Kidney (tissue), 13 donors: ENCODE measurements at regions not wholly inside any gene's neighbourhood (a gene's known extent, or its start where the extent isn't known, plus 50 kb on each side); places are given as distances from the start of the nearest gene placed in this dataset.
A peak's percentile ranks its signal among the peaks of the same experiment; 100 is the strongest.

Experiments
- DNase-seq, 5 donors: peaks; one replicate each; pipeline ENCODE4 v3.0.0-alpha.2; 2013 to 2020
- FAIRE-seq: peaks from 2 replicates; lab custom pipeline; 2012; peaks lifted over from hg19 to GRCh38; lab: Jason Lieb, UNC
- H3K27ac ChIP-seq, 2 donors: one replicate each; pipeline ENCODE4 v1.7.0; 2013; ENCODE audit warnings: low read depth in 2 of 2, low read length in 2 of 2, inconsistent platforms in 1 of 2
- H3K27me3 ChIP-seq: one replicate; pipeline ENCODE4 v1.7.1; 2013; ENCODE audit warnings: low read length, inconsistent platforms; ENCODE audit not compliant: control insufficient read depth, insufficient read depth
- H3K36me3 ChIP-seq, 3 donors: one replicate each; pipeline versions ENCODE4 v1.7.0 to v1.7.1; 2013; ENCODE audit warnings: low read length in 3 of 3, control low read depth in 1 of 3, inconsistent platforms in 1 of 3; ENCODE audit not compliant: insufficient read depth in 3 of 3, control insufficient read depth in 2 of 3
- H3K4me1 ChIP-seq, 3 donors: one replicate each; pipeline versions ENCODE4 v1.7.0 to v1.7.1; 2013; ENCODE audit warnings: low read length in 3 of 3, inconsistent platforms in 1 of 3, low read depth in 1 of 3; ENCODE audit not compliant: control insufficient read depth in 2 of 3, insufficient read depth in 2 of 3
- H3K4me3 ChIP-seq, 3 donors: one replicate each; pipeline versions ENCODE4 v1.7.0 to v1.8.1; 2013; ENCODE audit warnings: low read length in 3 of 3, control low read depth in 1 of 3, inconsistent platforms in 1 of 3
- H3K9ac ChIP-seq, 3 donors: one replicate each; pipeline versions ENCODE4 v1.7.0 to v1.7.1; 2013; ENCODE audit warnings: low read length in 3 of 3, control low read depth in 1 of 3, inconsistent platforms in 1 of 3
- H3K9me3 ChIP-seq, 3 donors: one replicate each; pipeline versions ENCODE4 v1.7.0 to v1.7.1; 2013; ENCODE audit warnings: low read length in 3 of 3, control low read depth in 1 of 3, inconsistent platforms in 1 of 3; ENCODE audit not compliant: control insufficient read depth in 2 of 3, insufficient read depth in 1 of 3
- CTCF ChIP-seq: IDR thresholded peaks from 3 replicates; pipeline ENCODE4 v1.5.1; 2012; ENCODE audit warnings: mild to moderate bottlenecking, moderate library complexity, borderline replicate concordance; ENCODE audit not compliant: insufficient read depth; ENCODE audit errors: extremely low read depth
- intact Hi-C: fragments of 100-400 bp; cut with DNase I; formaldehyde crosslinking; loops from one replicate; pipeline ENCODE4 v1.11.1; 2022
- donor health status: control.
- donor health status: control.
- donor health status: control.
- donor health status: control.
- donor health status: control.
- donor health status: DM: yes; HTN: yes; CAD: no.
- donor health status: Normal renal cell carcinoma (clear cell type).

GRCh38 chr5:60285910-60286309 lies 392.4 kb upstream of the PDE4D start:
- H3K27ac ChIP-seq: peak overlapping the region in 1 of 2 donors; percentile 71
- H3K4me3 ChIP-seq: peak overlapping the region in 2 of 3 donors; percentile 10 to 39
- H3K4me1 ChIP-seq: no peaks in the 10 kb centered on the region
- H3K27me3 ChIP-seq: no peaks in the 10 kb centered on the region
- intact Hi-C loops: no loop called here
- DNase-seq: no peak
- FAIRE-seq: no peak
- no peaks in the 10 kb centered on the region for H3K9me3 ChIP-seq
- no peaks in the 10 kb centered on the region for H3K36me3 ChIP-seq
- peak overlapping the region in 1 of 3 donors; percentile 39 for H3K9ac ChIP-seq
- no peak for TF ChIP-seq CTCF

- no peak for TF ChIP-seq CTCF
- DNase-seq (no peak), FAIRE-seq (no peak)
- H3K36me3 ChIP-seq: no peaks in the 10 kb centered on the region
- H3K4me3 ChIP-seq: no peak overlapping the region
- H3K4me1 ChIP-seq: no peaks in the 10 kb centered on the region
- intact Hi-C loops: no loop called here
- no peaks in the 10 kb centered on the region for H3K9me3 ChIP-seq
- no peak overlapping the region for H3K9ac ChIP-seq
- no peaks in the 10 kb centered on the region for H3K27me3 ChIP-seq
- peak overlapping the region in 1 of 2 donors; percentile 5 for H3K27ac ChIP-seq
These were observed 387.4 kb upstream of the PDE4D start for GRCh38 chr5:60280943-60281342.

DNA sequence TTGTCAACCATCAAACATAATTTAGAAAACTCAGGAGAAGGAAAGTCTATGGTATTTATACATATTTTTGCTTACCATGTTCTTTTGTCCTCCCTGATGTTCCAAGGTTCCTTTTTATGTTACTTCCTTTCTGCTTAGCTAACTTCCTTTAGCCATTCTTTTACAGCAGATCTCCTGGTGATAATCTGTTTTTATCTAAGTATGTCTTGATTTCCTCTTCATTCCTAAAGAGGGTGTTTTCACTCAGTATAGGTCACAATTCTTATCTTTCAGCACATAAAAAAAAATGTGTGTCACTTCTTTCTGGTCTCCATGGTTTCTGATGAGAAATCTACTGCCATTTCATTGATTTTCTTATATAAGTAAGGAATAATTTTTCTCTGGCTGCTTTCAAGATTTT lies 384.4 kb upstream of the PDE4D start:
- intact Hi-C loops: no loop called here
- Histone ChIP-seq H3K27me3 (no peaks in the 10 kb centered on the region), H3K9me3 (no peaks in the 10 kb centered on the region), H3K36me3 (no peaks in the 10 kb centered on the region), H3K9ac (no peak overlapping the region), H3K4me3 (no peak overlapping the region), H3K27ac (no peak overlapping the region), H3K4me1 (no peaks in the 10 kb centered on the region)
- no peak for DNase-seq
- no peak for TF ChIP-seq CTCF
- FAIRE-seq: no peak

GRCh38 chr5:60274747-60275146 lies 381.2 kb upstream of the PDE4D start:
- Histone ChIP-seq H3K9ac (no peak overlapping the region), H3K27me3 (no peaks in the 10 kb centered on the region), H3K36me3 (no peaks in the 10 kb centered on the region), H3K9me3 (no peaks in the 10 kb centered on the region), H3K27ac (no peak overlapping the region), H3K4me3 (no peak overlapping the region), H3K4me1 (no peaks in the 10 kb centered on the region)
- intact Hi-C loops: no loop called here
- no peak for DNase-seq
- no peak for FAIRE-seq
- no peak for TF ChIP-seq CTCF
